ENCODE measurements at regions not wholly inside any gene's neighbourhood (a gene's known extent, or its start where the extent isn't known, plus 50 kb on each side); places are given as distances from the start of the nearest gene placed in this dataset.
A peak's percentile ranks its signal among the peaks of the same experiment; 100 is the strongest.

GRCh38 chr17:68657576-68657975, 56.4 kb upstream of the FAM20A start:
- H3K27me3 ChIP-seq (ENCODE audit: control insufficient read depth, insufficient read depth, low read length): no peaks in the 10 kb centered on the region
- H3K36me3 ChIP-seq (ENCODE audit: control insufficient read depth, insufficient read depth, low read length): no peaks in the 10 kb centered on the region
- no CpG with 5 or more reads among the region's 2 CpGs for WGBS (ENCODE audit: insufficient coverage)
- H3K27ac ChIP-seq (ENCODE audit: low read depth, low read length): no peak overlapping the region
- no peaks in the 10 kb centered on the region for H3K9me3 ChIP-seq (ENCODE audit: control insufficient read depth, insufficient read depth, low read length)
- H3K4me3 ChIP-seq (ENCODE audit: low read depth, low read length): no peak overlapping the region
- DNase-seq (ENCODE audit: low read depth in 4 of 6, low spot score in 6 of 6): no peak
- no peaks in the 10 kb centered on the region for H3K4me1 ChIP-seq (ENCODE audit: control insufficient read depth, insufficient read depth, low read length)

GRCh38 chr17:68657166-68657565, 56.0 kb upstream of the FAM20A start:
- H3K4me1 ChIP-seq (ENCODE audit: control insufficient read depth, insufficient read depth, low read length): no peaks in the 10 kb centered on the region
- peak in 1 of 6 donors; percentile 10 for DNase-seq (ENCODE audit: low read depth in 4 of 6, low spot score in 6 of 6)
- H3K27ac ChIP-seq (ENCODE audit: low read depth, low read length): no peak overlapping the region
- no peak overlapping the region for H3K4me3 ChIP-seq (ENCODE audit: low read depth, low read length)
- 67% methylated on average over 1 of the region's 4 CpGs for WGBS (ENCODE audit: insufficient coverage)
- no peaks in the 10 kb centered on the region for H3K36me3 ChIP-seq (ENCODE audit: control insufficient read depth, insufficient read depth, low read length)
- H3K27me3 ChIP-seq (ENCODE audit: control insufficient read depth, insufficient read depth, low read length): no peaks in the 10 kb centered on the region
- no peaks in the 10 kb centered on the region for H3K9me3 ChIP-seq (ENCODE audit: control insufficient read depth, insufficient read depth, low read length)

GRCh38 chr17:68656666-68657065, 55.5 kb upstream of the FAM20A start:
- no peaks in the 10 kb centered on the region for H3K27me3 ChIP-seq (ENCODE audit: control insufficient read depth, insufficient read depth, low read length)
- WGBS (ENCODE audit: insufficient coverage): no CpG with 5 or more reads among the region's 4 CpGs
- H3K27ac ChIP-seq (ENCODE audit: low read depth, low read length): no peak overlapping the region
- H3K36me3 ChIP-seq (ENCODE audit: control insufficient read depth, insufficient read depth, low read length): no peaks in the 10 kb centered on the region
- no peaks in the 10 kb centered on the region for H3K9me3 ChIP-seq (ENCODE audit: control insufficient read depth, insufficient read depth, low read length)
- no peak overlapping the region for H3K4me3 ChIP-seq (ENCODE audit: low read depth, low read length)
- DNase-seq (ENCODE audit: low read depth in 4 of 6, low spot score in 6 of 6): no peak
- H3K4me1 ChIP-seq (ENCODE audit: control insufficient read depth, insufficient read depth, low read length): no peaks in the 10 kb centered on the region

All from spinal cord (tissue), 9 donors.